Panc1 (cell line): ENCODE measurements at regions not wholly inside any gene's neighbourhood (a gene's known extent, or its start where the extent isn't known, plus 50 kb on each side); places are given as distances from the start of the nearest gene placed in this dataset.

Experiments used
- ATAC-seq: fragments of 200-7000 bp; cut with Tn5 transposase; 2 replicates; pipeline ENCODE4 v1.9.1; 2020; ENCODE audit warnings: mild to moderate bottlenecking, moderate library complexity
- BruUV-seq: library from RNA; stranded (reverse); fragments of 400-500 nt; replicated peaks from 2 replicates; lab custom pipeline; 2021; lab: Mats Ljungman, UMichigan
- CTCF ChIA-PET: fragments of 300-600 bp; sonication (Branson Sonifier 250); formaldehyde crosslinking; loops from one replicate; lab custom pipeline; 2022; ENCODE audit warnings: antibody characterized with exemption; lab: Charles Lee
- POLR2A ChIA-PET: fragments of 300-600 bp; sonication (Branson Sonifier 250); formaldehyde crosslinking; loops from one replicate; lab custom pipeline; 2022; ENCODE audit warnings: antibody characterized with exemption; lab: Charles Lee
- DNase-seq: peaks from one replicate; pipeline ENCODE4 v3.0.0-alpha.2; 2010; ENCODE audit warnings: low read depth, low spot score
- H3K27ac ChIP-seq: 2 replicates; pipeline ENCODE4 v1.5.1; 2011; ENCODE audit warnings: mild to moderate bottlenecking, low read length, inconsistent platforms
- H3K27me3 ChIP-seq: fragments of 200-500 bp; sonication (Bioruptor generic); 2 replicates; pipeline ENCODE4 v1.6.0; 2014; ENCODE audit warnings: low read length, inconsistent platforms; ENCODE audit not compliant: control insufficient read depth, insufficient read depth
- H3K36me3 ChIP-seq: fragments of 200-500 bp; sonication (Bioruptor generic); 2 replicates; pipeline ENCODE4 v1.5.1; 2014; ENCODE audit warnings: inconsistent platforms, mild to moderate bottlenecking, low read length, moderate library complexity; ENCODE audit not compliant: control insufficient read depth, insufficient read depth
- H3K4me1 ChIP-seq: 2 replicates; pipeline ENCODE4 v1.5.1; 2011; ENCODE audit warnings: inconsistent platforms, mild to moderate bottlenecking, low read length, moderate library complexity; ENCODE audit not compliant: control insufficient read depth, insufficient read depth
- H3K4me3 ChIP-seq, 2 experiments: 2 replicates each; pipeline ENCODE4 v1.5.1; 2011 to 2012; ENCODE audit warnings: low read depth in 2 of 2, low read length in 2 of 2, mild to moderate bottlenecking in 2 of 2, inconsistent platforms in 1 of 2, moderate library complexity in 1 of 2
- H3K9me3 ChIP-seq: fragments of 200-500 bp; sonication (Bioruptor generic); 2 replicates; pipeline ENCODE4 v1.5.1; 2014; ENCODE audit warnings: low read depth, mild to moderate bottlenecking, inconsistent platforms, low read length, moderate library complexity; ENCODE audit not compliant: control insufficient read depth, insufficient read depth
- POLR2AphosphoS5 ChIP-seq: IDR thresholded peaks from 2 replicates; pipeline ENCODE4 v1.6.1; 2012; ENCODE audit warnings: mild to moderate bottlenecking, low read depth, low read length, moderate library complexity
- REST ChIP-seq, 2 experiments: IDR thresholded peaks; 2 replicates each; pipeline ENCODE4 v1.6.1; 2011 to 2012; ENCODE audit warnings: low read depth in 2 of 2, control low read depth in 1 of 2, low read length in 1 of 2, mild to moderate bottlenecking in 1 of 2, moderate library complexity in 1 of 2; ENCODE audit not compliant: insufficient read depth in 1 of 2
- SIN3A ChIP-seq: IDR thresholded peaks from 2 replicates; pipeline ENCODE4 v1.6.1; 2012; ENCODE audit warnings: low read depth, mild to moderate bottlenecking, low read length, moderate library complexity, borderline replicate concordance; ENCODE audit not compliant: insufficient read depth
- TCF7L2 ChIP-seq: IDR thresholded peaks from 2 replicates; pipeline ENCODE4 v1.6.1; 2011; ENCODE audit warnings: mild to moderate bottlenecking, low read depth, low read length, inconsistent platforms
- in situ Hi-C: cut with HindIII; loops from 2 replicates; pipeline ENCODE4 v1.10.0; 2016; ENCODE audit warnings: low sequenced_read_pairs, low pct_unique_long_range_greater_than_20kb
- intact Hi-C: fragments of 100-400 bp; cut with micrococcal nuclease; formaldehyde crosslinking; loops from one replicate; pipeline ENCODE4 v1.10.0; 2022; ENCODE audit not compliant: unreplicated experiment
- TF ChIP-seq, protein P1 (sequence below): fragments of 450-650 bp; IDR thresholded peaks from 2 replicates; pipeline ENCODE4 v1.5.1; 2017; ENCODE audit warnings: mild to moderate bottlenecking

DNA sequence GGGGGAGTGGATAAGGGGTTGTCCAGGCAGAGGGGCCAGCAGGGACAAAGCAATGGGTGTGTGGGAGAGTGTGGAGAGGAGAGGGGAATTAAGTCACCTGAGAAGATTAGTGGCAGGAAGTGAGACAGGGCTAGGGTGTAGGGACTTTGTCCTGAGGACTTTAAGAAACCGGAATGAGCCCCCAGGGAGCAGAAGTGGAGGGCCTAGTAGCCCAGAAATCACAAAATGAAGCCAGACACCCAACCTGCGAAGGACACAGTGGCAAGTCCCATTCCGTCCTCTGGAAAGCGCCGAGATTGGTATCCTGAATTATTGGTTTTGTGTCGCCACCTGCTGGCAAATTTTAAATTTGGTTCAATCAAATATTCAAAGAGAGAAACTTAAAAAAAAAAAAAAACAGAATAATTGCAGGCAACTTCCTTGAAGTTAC is 78.0 kb upstream of the SLC25A36 start:
- in situ Hi-C loops (no loop called here), intact Hi-C loops (loop anchor here (10.0 kb wide), 1 partner anchor 1429 kb away; no protein-coding TSS in a partner anchor)
- CTCF ChIA-PET: no interaction called here
- Histone ChIP-seq H3K4me3 (no peak overlapping the region), H3K27me3 (no peaks in the 10 kb centered on the region), H3K36me3 (no peaks in the 10 kb centered on the region), H3K27ac (no peak overlapping the region), H3K9me3 (no peaks in the 10 kb centered on the region), H3K4me1 (no peaks in the 10 kb centered on the region)
- POLR2A ChIA-PET: no interaction called here
- TF ChIP-seq POLR2AphosphoS5: no peak
- TF ChIP-seq, protein P1, sequence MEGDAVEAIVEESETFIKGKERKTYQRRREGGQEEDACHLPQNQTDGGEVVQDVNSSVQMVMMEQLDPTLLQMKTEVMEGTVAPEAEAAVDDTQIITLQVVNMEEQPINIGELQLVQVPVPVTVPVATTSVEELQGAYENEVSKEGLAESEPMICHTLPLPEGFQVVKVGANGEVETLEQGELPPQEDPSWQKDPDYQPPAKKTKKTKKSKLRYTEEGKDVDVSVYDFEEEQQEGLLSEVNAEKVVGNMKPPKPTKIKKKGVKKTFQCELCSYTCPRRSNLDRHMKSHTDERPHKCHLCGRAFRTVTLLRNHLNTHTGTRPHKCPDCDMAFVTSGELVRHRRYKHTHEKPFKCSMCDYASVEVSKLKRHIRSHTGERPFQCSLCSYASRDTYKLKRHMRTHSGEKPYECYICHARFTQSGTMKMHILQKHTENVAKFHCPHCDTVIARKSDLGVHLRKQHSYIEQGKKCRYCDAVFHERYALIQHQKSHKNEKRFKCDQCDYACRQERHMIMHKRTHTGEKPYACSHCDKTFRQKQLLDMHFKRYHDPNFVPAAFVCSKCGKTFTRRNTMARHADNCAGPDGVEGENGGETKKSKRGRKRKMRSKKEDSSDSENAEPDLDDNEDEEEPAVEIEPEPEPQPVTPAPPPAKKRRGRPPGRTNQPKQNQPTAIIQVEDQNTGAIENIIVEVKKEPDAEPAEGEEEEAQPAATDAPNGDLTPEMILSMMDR: peak; percentile 75
- DNase-seq (peak; percentile 39), ATAC-seq (peak; percentile 90)
- BruUV-seq: no TSS peak

- POLR2A ChIA-PET: no interaction called here
- CTCF ChIA-PET: no interaction called here
- ATAC-seq (no peak), DNase-seq (no peak)
- intact Hi-C loops (no loop called here), in situ Hi-C loops (no loop called here)
- no TSS peak for BruUV-seq
- Histone ChIP-seq H3K36me3 (no peaks in the 10 kb centered on the region), H3K4me3 (no peak overlapping the region), H3K4me1 (no peaks in the 10 kb centered on the region), H3K9me3 (no peaks in the 10 kb centered on the region), H3K27me3 (no peaks in the 10 kb centered on the region), H3K27ac (no peak overlapping the region)
- no peak for TF ChIP-seq POLR2AphosphoS5
- TF ChIP-seq, protein P1: no peak
- TF ChIP-seq SIN3A: no peak
- no peak for TF ChIP-seq REST (IDR thresholded peaks at IDR 0.05; ENCODE audit: insufficient read depth in 1 of 2, low read depth in 2 of 2, low read length in 1 of 2)
- no peak for TF ChIP-seq TCF7L2
Measured at GRCh38 chr3:140870351-140870750, 71.3 kb upstream of the SLC25A36 start.
